Fibroblast of lung (primary cell): ENCODE measurements at regions not wholly inside any gene's neighbourhood (a gene's known extent, or its start where the extent isn't known, plus 50 kb on each side); places are given as distances from the start of the nearest gene placed in this dataset.
A peak's percentile ranks its signal among the peaks of the same experiment; 100 is the strongest.

Experiments used
- DNase-seq, 2 donors: peaks; one replicate each; pipeline versions ENCODE4 v3.0.0 to v3.0.0-alpha.2; 2010; ENCODE audit warnings: low read depth in 2 of 2
- H2AFZ ChIP-seq: 2 replicates; pipeline ENCODE4 v1.5.1; 2012; ENCODE audit warnings: low read length, control low read depth, inconsistent platforms
- H3K27ac ChIP-seq: 2 replicates; pipeline ENCODE4 v1.5.1; 2011; ENCODE audit warnings: low read length, control low read depth; ENCODE audit not compliant: insufficient read depth
- H3K27me3 ChIP-seq: 2 replicates; pipeline ENCODE4 v1.5.1; 2011; ENCODE audit warnings: mild to moderate bottlenecking, low read length; ENCODE audit not compliant: control insufficient read depth, insufficient read depth
- H3K36me3 ChIP-seq: 2 replicates; pipeline ENCODE4 v1.5.1; 2011; ENCODE audit warnings: low read length; ENCODE audit not compliant: control insufficient read depth, insufficient read depth
- H3K4me1 ChIP-seq: 2 replicates; pipeline ENCODE4 v1.5.1; 2011; ENCODE audit warnings: low read length; ENCODE audit not compliant: control insufficient read depth, insufficient read depth; ENCODE audit errors: extremely low read depth
- H3K4me2 ChIP-seq: 2 replicates; pipeline ENCODE4 v1.5.1; 2011; ENCODE audit warnings: low read length, control low read depth; ENCODE audit not compliant: insufficient read depth; ENCODE audit errors: extremely low read depth
- H3K4me3 ChIP-seq, 4 experiments: fragments of 200-600 bp in 1 of 4; sonication (generic) in 1 of 4; replicated peaks in 1 of 4; 2 replicates each; pipeline ENCODE4 v1.5.1; 2011 to 2016; ENCODE audit warnings: low read length in 4 of 4, low read depth in 3 of 4, mild to moderate bottlenecking in 3 of 4, control low read depth in 2 of 4, inconsistent platforms in 1 of 4, mixed read lengths in 1 of 4; ENCODE audit not compliant: insufficient read depth in 1 of 4; ENCODE audit errors: control extremely low read depth in 1 of 4
- H3K79me2 ChIP-seq: 2 replicates; pipeline ENCODE4 v1.5.1; 2012; ENCODE audit warnings: mild to moderate bottlenecking, low read length, inconsistent platforms; ENCODE audit not compliant: control insufficient read depth, insufficient read depth
- H3K9ac ChIP-seq: 2 replicates; pipeline ENCODE4 v1.5.1; 2011; ENCODE audit warnings: mild to moderate bottlenecking, low read length, control low read depth; ENCODE audit not compliant: insufficient read depth
- H3K9me3 ChIP-seq: 2 replicates; pipeline ENCODE4 v1.5.1; 2012; ENCODE audit warnings: low read depth, low read length; ENCODE audit not compliant: control insufficient read depth, insufficient read depth
- H4K20me1 ChIP-seq: 2 replicates; pipeline ENCODE4 v1.5.1; 2011; ENCODE audit warnings: low read length; ENCODE audit not compliant: control insufficient read depth, insufficient read depth; ENCODE audit errors: extremely low read depth
- CTCF ChIP-seq, 2 donors: IDR thresholded peaks in 1 of 2; conservative IDR thresholded peaks in 1 of 2; 1 replicate in 1 of 2; 2 replicates in 1 of 2; pipeline ENCODE4 v1.5.1; 2011 to 2012; ENCODE audit warnings: low read length in 2 of 2, control low read depth in 1 of 2, inconsistent platforms in 1 of 2, low read depth in 1 of 2, mild to moderate bottlenecking in 1 of 2
- EZH2 ChIP-seq: IDR thresholded peaks from 2 replicates; pipeline ENCODE4 v1.5.1; 2012; ENCODE audit warnings: low read length, control low read depth, mild to moderate bottlenecking; ENCODE audit errors: missing control alignments

DNA sequence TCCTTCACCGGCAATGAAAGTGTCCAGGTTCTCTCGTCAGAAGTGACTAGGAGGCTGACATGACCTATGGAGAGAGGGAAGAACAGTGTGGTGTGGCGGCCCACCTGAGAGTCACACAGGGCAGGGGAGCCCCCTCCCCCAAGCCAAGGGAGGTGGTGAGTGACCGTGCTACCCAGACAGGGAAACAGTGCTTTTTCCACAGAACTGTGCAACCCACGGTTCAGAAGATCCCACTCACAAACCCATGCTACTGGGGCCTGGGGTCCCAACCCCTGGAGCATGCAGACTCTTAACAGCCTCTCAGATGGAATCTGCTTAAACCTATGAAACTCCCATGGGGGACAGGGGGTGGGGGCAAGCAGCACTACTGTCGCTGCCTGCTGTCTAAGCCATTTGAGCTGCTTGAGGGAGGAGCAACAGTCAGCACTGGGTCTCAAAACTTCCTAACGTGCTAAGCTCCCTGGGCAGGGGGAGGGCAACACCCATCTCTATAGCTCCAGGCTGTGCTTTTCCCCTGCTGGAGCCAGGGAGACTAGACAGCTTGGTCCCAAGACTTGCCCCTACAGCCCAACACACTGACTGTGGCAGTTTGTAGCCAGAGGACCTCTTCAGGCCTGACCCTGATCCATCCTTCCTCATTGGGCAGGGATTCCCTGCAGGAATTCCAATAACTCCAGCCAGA lies 850.4 kb upstream of the AADAT start:
- Histone ChIP-seq H3K4me3 (no peak overlapping the region), H3K9ac (no peak overlapping the region), H2AFZ (no peak overlapping the region), H3K27me3 (no peaks in the 10 kb centered on the region), H3K79me2 (no peaks in the 10 kb centered on the region), H3K36me3 (no peaks in the 10 kb centered on the region), H3K4me2 (no peak overlapping the region), H4K20me1 (no peaks in the 10 kb centered on the region), H3K27ac (no peak overlapping the region), H3K4me1 (no peaks in the 10 kb centered on the region), H3K9me3 (no peaks in the 10 kb centered on the region)
- no peak for DNase-seq
- TF ChIP-seq CTCF (conservative IDR thresholded peaks at IDR 0.05 in 1 of 2, IDR thresholded peaks at IDR 0.05 in 1 of 2; ENCODE audit: low read depth in 1 of 2, low read length in 2 of 2) (no peak), EZH2 (no peak)

DNA sequence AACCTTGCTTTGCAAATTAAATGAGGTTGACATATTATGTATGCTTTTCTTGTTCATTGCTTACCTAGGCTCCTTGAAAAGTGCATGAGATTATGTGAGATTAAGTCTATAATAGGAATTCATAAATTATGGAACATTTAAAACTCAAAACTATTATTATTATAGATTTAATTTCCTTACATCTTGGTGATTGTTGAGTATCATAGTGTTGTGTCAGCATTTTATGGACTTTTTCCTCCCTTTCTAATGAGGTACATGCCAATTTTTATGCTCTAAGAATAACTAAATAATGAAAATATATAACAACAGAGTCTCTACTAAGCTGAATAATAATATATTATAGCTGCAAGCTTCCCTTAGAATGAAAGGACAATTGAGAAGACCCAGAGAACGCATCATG lies 848.8 kb upstream of the AADAT start:
- no peak overlapping the region for H3K27ac ChIP-seq
- TF ChIP-seq CTCF (conservative IDR thresholded peaks at IDR 0.05 in 1 of 2, IDR thresholded peaks at IDR 0.05 in 1 of 2; ENCODE audit: low read depth in 1 of 2, low read length in 2 of 2), result no peak
- no peak for TF ChIP-seq EZH2
- no peaks in the 10 kb centered on the region for H3K36me3 ChIP-seq
- no peak for DNase-seq
- no peaks in the 10 kb centered on the region for H4K20me1 ChIP-seq
- no peaks in the 10 kb centered on the region for H3K4me1 ChIP-seq
- no peak overlapping the region for H3K4me2 ChIP-seq
- H3K4me3 ChIP-seq, result no peak overlapping the region
- H3K79me2 ChIP-seq, result no peaks in the 10 kb centered on the region
- no peak overlapping the region for H3K9ac ChIP-seq
- H3K27me3 ChIP-seq, result no peaks in the 10 kb centered on the region
- H3K9me3 ChIP-seq, result no peaks in the 10 kb centered on the region
- H2AFZ ChIP-seq, result no peak overlapping the region

DNA sequence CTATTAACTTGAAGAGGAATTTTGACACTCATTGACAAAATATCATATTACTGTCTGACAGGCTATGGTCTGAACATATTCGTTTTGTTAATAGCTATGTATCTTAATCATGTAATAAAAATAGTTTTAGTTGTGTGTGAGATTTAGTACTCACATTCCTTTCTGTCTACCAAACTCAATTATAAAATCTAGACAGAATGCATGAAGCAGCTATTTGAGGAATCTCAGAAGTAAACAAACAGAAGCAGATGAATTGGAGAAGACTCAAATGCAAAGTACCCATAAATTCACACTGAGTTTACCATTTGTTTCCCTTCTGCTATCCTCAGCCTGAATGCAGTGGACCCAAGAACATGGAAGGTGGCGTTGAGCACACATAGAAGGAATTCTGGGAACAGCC lies 841.6 kb upstream of the AADAT start:
- Histone ChIP-seq H3K27ac (no peak overlapping the region), H3K4me2 (no peak overlapping the region), H3K9ac (no peak overlapping the region), H2AFZ (no peak overlapping the region), H4K20me1 (no peaks in the 10 kb centered on the region), H3K79me2 (no peaks in the 10 kb centered on the region), H3K9me3 (no peaks in the 10 kb centered on the region), H3K27me3 (no peaks in the 10 kb centered on the region), H3K4me1 (no peaks in the 10 kb centered on the region), H3K36me3 (no peaks in the 10 kb centered on the region), H3K4me3 (no peak overlapping the region)
- DNase-seq, result peak in 1 of 2 donors; percentile 0
- TF ChIP-seq CTCF (conservative IDR thresholded peaks at IDR 0.05 in 1 of 2, IDR thresholded peaks at IDR 0.05 in 1 of 2; ENCODE audit: low read depth in 1 of 2, low read length in 2 of 2) (no peak), EZH2 (no peak)
